HEK293 (cell line): ENCODE measurements at regions not wholly inside any gene's neighbourhood (a gene's known extent, or its start where the extent isn't known, plus 50 kb on each side); places are given as distances from the start of the nearest gene placed in this dataset.

Experiments used
- CTCF ChIA-PET: fragments of 350-600 bp; formaldehyde crosslinking; extraction: SDS; loops from one replicate; lab custom pipeline; 2021; ENCODE audit warnings: antibody characterized with exemption; lab: Yijun Ruan, JAX
- POLR2A ChIA-PET: fragments of 300-600 bp; formaldehyde crosslinking; extraction: SDS; loops from one replicate; lab custom pipeline; 2020; ENCODE audit warnings: antibody characterized with exemption, inconsistent platforms; lab: Yijun Ruan, JAX
- H3K27ac ChIP-seq: fragments of 200-500 bp; sonication (Bioruptor generic); 2 replicates; pipeline ENCODE4 v1.5.1; 2014; ENCODE audit warnings: low read depth, low read length, control low read depth, inconsistent platforms; ENCODE audit errors: extremely low read depth
- H3K36me3 ChIP-seq, 2 experiments: fragments of 200-500 bp in 1 of 2; sonication (Bioruptor generic) in 1 of 2; 1 replicate in 1 of 2; 2 replicates in 1 of 2; pipeline ENCODE4 v1.5.1; 2014 to 2017; ENCODE audit warnings: inconsistent platforms in 2 of 2, low read length in 2 of 2; ENCODE audit not compliant: control insufficient read depth in 2 of 2, insufficient read depth in 1 of 2
- H3K4me1 ChIP-seq: fragments of 200-500 bp; sonication (Bioruptor generic); 2 replicates; pipeline ENCODE4 v1.5.1; 2014; ENCODE audit warnings: mild to moderate bottlenecking, low read length, inconsistent platforms; ENCODE audit not compliant: control insufficient read depth, insufficient read depth
- H3K4me3 ChIP-seq: 2 replicates; pipeline ENCODE4 v1.5.1; 2011; ENCODE audit warnings: low read depth, mild to moderate bottlenecking, control low read depth, low read length, moderate library complexity
- H3K9me3 ChIP-seq: fragments of 200-500 bp; sonication (Bioruptor generic); 2 replicates; pipeline ENCODE4 v1.5.1; 2014; ENCODE audit warnings: low read depth, low read length, inconsistent platforms; ENCODE audit not compliant: control insufficient read depth, insufficient read depth
- AEBP2 ChIP-seq: fragments of 450-650 bp; formaldehyde crosslinking; IDR thresholded peaks from 2 replicates; pipeline ENCODE4 v1.5.1; 2016; ENCODE audit warnings: missing biosample characterization, missing genetic modification characterization, borderline replicate concordance
- BCL11B ChIP-seq: fragments of 450-650 bp; formaldehyde crosslinking; IDR thresholded peaks from 2 replicates; pipeline ENCODE4 v1.5.1; 2016; ENCODE audit warnings: low read depth, missing biosample characterization, missing genetic modification characterization
- IKZF3 ChIP-seq: fragments of 450-650 bp; IDR thresholded peaks from 2 replicates; pipeline ENCODE4 v1.5.0; 2018; ENCODE audit warnings: missing biosample characterization, mild to moderate bottlenecking, missing genetic modification characterization, moderate library complexity
- KLF16 ChIP-seq: fragments of 450-650 bp; formaldehyde crosslinking; IDR thresholded peaks from 2 replicates; pipeline ENCODE4 v1.5.1; 2017; ENCODE audit warnings: missing biosample characterization, missing genetic modification characterization
- SP2 ChIP-seq: fragments of 450-650 bp; formaldehyde crosslinking; IDR thresholded peaks from 2 replicates; pipeline ENCODE4 v1.5.1; 2016; ENCODE audit warnings: missing biosample characterization, missing genetic modification characterization
- TCF7L2 ChIP-seq: IDR thresholded peaks from 2 replicates; pipeline ENCODE4 v1.6.1; 2011; ENCODE audit warnings: low read depth, mild to moderate bottlenecking, inconsistent platforms, low read length, moderate library complexity, borderline replicate concordance
- TSHZ1 ChIP-seq: fragments of 450-650 bp; formaldehyde crosslinking; IDR thresholded peaks from 2 replicates; pipeline ENCODE4 v1.5.1; 2016; ENCODE audit warnings: missing biosample characterization, missing genetic modification characterization, borderline replicate concordance
- ZBTB1 ChIP-seq: fragments of 450-650 bp; formaldehyde crosslinking; IDR thresholded peaks from 2 replicates; pipeline ENCODE4 v1.5.1; 2016; ENCODE audit warnings: missing biosample characterization, missing genetic modification characterization
- ZBTB48 ChIP-seq: fragments of 450-650 bp; formaldehyde crosslinking; IDR thresholded peaks from 2 replicates; pipeline ENCODE4 v1.5.1; 2016; ENCODE audit warnings: missing biosample characterization, missing genetic modification characterization
- ZEB2 ChIP-seq: fragments of 450-650 bp; formaldehyde crosslinking; IDR thresholded peaks from 2 replicates; pipeline ENCODE4 v1.5.1; 2016; ENCODE audit warnings: missing biosample characterization, missing genetic modification characterization
- ZFHX2 ChIP-seq: fragments of 450-650 bp; formaldehyde crosslinking; conservative IDR thresholded peaks from 2 replicates; pipeline ENCODE4 v1.5.1; 2016; ENCODE audit warnings: missing biosample characterization, missing genetic modification characterization
- ZNF114 ChIP-seq: fragments of 450-650 bp; formaldehyde crosslinking; IDR thresholded peaks from 2 replicates; pipeline ENCODE4 v1.5.0; 2017; ENCODE audit warnings: missing biosample characterization, missing genetic modification characterization
- ZNF133 ChIP-seq: fragments of 450-650 bp; formaldehyde crosslinking; IDR thresholded peaks from 2 replicates; pipeline ENCODE4 v1.5.1; 2016; ENCODE audit warnings: missing biosample characterization, missing genetic modification characterization
- ZNF140 ChIP-seq: fragments of 450-650 bp; formaldehyde crosslinking; IDR thresholded peaks from 2 replicates; pipeline ENCODE4 v1.5.1; 2016; ENCODE audit warnings: missing biosample characterization, missing genetic modification characterization
- ZNF16 ChIP-seq: fragments of 450-650 bp; formaldehyde crosslinking; IDR thresholded peaks from 2 replicates; pipeline ENCODE4 v1.5.1; 2016; ENCODE audit warnings: low read depth, missing biosample characterization, missing genetic modification characterization
- ZNF19 ChIP-seq: fragments of 450-650 bp; formaldehyde crosslinking; IDR thresholded peaks from 2 replicates; pipeline ENCODE4; 2016; ENCODE audit warnings: missing biosample characterization, missing genetic modification characterization, low read depth
- ZNF23 ChIP-seq: fragments of 450-650 bp; formaldehyde crosslinking; IDR thresholded peaks from 2 replicates; pipeline ENCODE4 v1.5.1; 2016; ENCODE audit warnings: missing biosample characterization, missing genetic modification characterization, borderline replicate concordance
- ZNF24 ChIP-seq: fragments of 450-650 bp; formaldehyde crosslinking; IDR thresholded peaks from 2 replicates; pipeline ENCODE4 v1.5.1; 2016; ENCODE audit warnings: missing biosample characterization, missing genetic modification characterization
- ZNF266 ChIP-seq: fragments of 450-650 bp; formaldehyde crosslinking; IDR thresholded peaks from 2 replicates; pipeline ENCODE4 v1.5.1; 2016; ENCODE audit warnings: missing biosample characterization, missing genetic modification characterization, low read depth
- ZNF292 ChIP-seq: fragments of 450-650 bp; formaldehyde crosslinking; IDR thresholded peaks from 2 replicates; pipeline ENCODE4 v1.5.1; 2016; ENCODE audit warnings: low read depth, missing biosample characterization, missing genetic modification characterization, borderline replicate concordance
- ZNF311 ChIP-seq: fragments of 450-650 bp; formaldehyde crosslinking; IDR thresholded peaks from 2 replicates; pipeline ENCODE4 v1.5.1; 2017; ENCODE audit warnings: missing biosample characterization, missing genetic modification characterization, borderline replicate concordance
- ZNF394 ChIP-seq: fragments of 450-650 bp; formaldehyde crosslinking; IDR thresholded peaks from 2 replicates; pipeline ENCODE4 v1.5.1; 2016; ENCODE audit warnings: missing biosample characterization, missing genetic modification characterization, mild to moderate bottlenecking, moderate library complexity, borderline replicate concordance
- ZNF426 ChIP-seq: fragments of 450-650 bp; formaldehyde crosslinking; IDR thresholded peaks from 2 replicates; pipeline ENCODE4 v1.5.1; 2017; ENCODE audit warnings: missing biosample characterization, missing genetic modification characterization, mild to moderate bottlenecking, inconsistent platforms, moderate library complexity
- ZNF529 ChIP-seq: fragments of 450-650 bp; formaldehyde crosslinking; IDR thresholded peaks from 2 replicates; pipeline ENCODE4 v1.5.1; 2017; ENCODE audit warnings: missing genetic modification characterization, missing biosample characterization; ENCODE audit not compliant: insufficient replicate concordance
- ZNF585B ChIP-seq: fragments of 450-650 bp; formaldehyde crosslinking; IDR thresholded peaks from 2 replicates; pipeline ENCODE4 v1.5.1; 2016; ENCODE audit warnings: missing biosample characterization, missing genetic modification characterization
- ZNF747 ChIP-seq: fragments of 450-650 bp; formaldehyde crosslinking; IDR thresholded peaks from 2 replicates; pipeline ENCODE4 v1.5.1; 2016; ENCODE audit warnings: missing biosample characterization, missing genetic modification characterization
- ZNF768 ChIP-seq: fragments of 450-650 bp; formaldehyde crosslinking; IDR thresholded peaks from 2 replicates; pipeline ENCODE4 v1.5.1; 2018; ENCODE audit warnings: missing biosample characterization, mild to moderate bottlenecking, missing genetic modification characterization
- ZSCAN23 ChIP-seq: fragments of 450-650 bp; formaldehyde crosslinking; IDR thresholded peaks from 2 replicates; pipeline ENCODE4 v1.5.1; 2016; ENCODE audit warnings: missing biosample characterization, missing genetic modification characterization
- ZSCAN4 ChIP-seq: fragments of 450-650 bp; formaldehyde crosslinking; IDR thresholded peaks from 2 replicates; pipeline ENCODE4 v1.5.1; 2017; ENCODE audit warnings: missing biosample characterization, missing genetic modification characterization

GRCh38 chr5:113652161-113652560 is 138.7 kb downstream of the YTHDC2 start:
- no peak overlapping the region for H3K27ac ChIP-seq
- CTCF ChIA-PET: interaction anchor here (0.7 to 2.3 kb wide), 3 partner anchors 26 to 533 kb away, joined by 3 to 10 read pairs (median 5); no protein-coding TSS in a partner anchor
- no peak for TF ChIP-seq ZNF114 (tag by site-specific recombination)
- TF ChIP-seq SP2 (tag by site-specific recombination): no peak
- TF ChIP-seq AEBP2 (tag by site-specific recombination): no peak
- no peak for TF ChIP-seq ZSCAN23
- no peak for TF ChIP-seq ZNF140
- TF ChIP-seq, all 188 proteins: peak for 0
- H3K9me3 ChIP-seq: no peaks in the 10 kb centered on the region
- POLR2A ChIA-PET: no interaction called here
- H3K36me3 ChIP-seq: no peaks in the 10 kb centered on the region
- no peak overlapping the region for H3K4me3 ChIP-seq
- H3K4me1 ChIP-seq: no peaks in the 10 kb centered on the region

- H3K4me1 ChIP-seq: no peaks in the 10 kb centered on the region
- H3K4me3 ChIP-seq: no peak overlapping the region
- TF ChIP-seq ZEB2 (tag by site-specific recombination) (no peak), BCL11B (tag by site-specific recombination) (no peak), ZFHX2 (tag by site-specific recombination) (no peak), ZSCAN4 (tag by site-specific recombination) (no peak), ZNF585B (tag by site-specific recombination) (no peak), ZNF747 (tag by site-specific recombination) (no peak), ZNF24 (tag by site-specific recombination) (no peak), ZNF133 (no peak)
- no peaks in the 10 kb centered on the region for H3K36me3 ChIP-seq
- no peaks in the 10 kb centered on the region for H3K9me3 ChIP-seq
- CTCF ChIA-PET: interaction anchor here (0.7 kb wide), 1 partner anchor 41 kb away, joined by 3 read pairs; no protein-coding TSS in a partner anchor
- POLR2A ChIA-PET: no interaction called here
- H3K27ac ChIP-seq: no peak overlapping the region
Measured at GRCh38 chr5:113654828-113655227, 141.3 kb downstream of the YTHDC2 start.

GRCh38 chr5:113660206-113660605 is 146.7 kb downstream of the YTHDC2 start:
- no peak overlapping the region for H3K4me3 ChIP-seq
- H3K27ac ChIP-seq: no peak overlapping the region
- H3K36me3 ChIP-seq: no peaks in the 10 kb centered on the region
- no peaks in the 10 kb centered on the region for H3K9me3 ChIP-seq
- H3K4me1 ChIP-seq: no peaks in the 10 kb centered on the region
- ChIA-PET CTCF (interaction anchor here (0.9 kb wide), 1 partner anchor 48 kb away, joined by 3 read pairs; no protein-coding TSS in a partner anchor), POLR2A (no interaction called here)
- TF ChIP-seq ZNF23 (tag by site-specific recombination): no peak
- TF ChIP-seq TCF7L2: no peak
- TF ChIP-seq ZNF266 (tag by site-specific recombination): no peak
- TF ChIP-seq ZNF768: no peak
- TF ChIP-seq ZNF16 (tag by site-specific recombination): no peak
- no peak for TF ChIP-seq KLF16
- TF ChIP-seq ZNF394: no peak
- TF ChIP-seq ZBTB48 (tag by site-specific recombination): no peak
- no peak for TF ChIP-seq ZNF426 (tag by site-specific recombination)
- TF ChIP-seq TSHZ1 (tag by site-specific recombination): no peak
- TF ChIP-seq IKZF3 (tag by site-specific recombination): no peak
- no peak for TF ChIP-seq ZNF292
- no peak for TF ChIP-seq ZNF311 (tag by site-specific recombination)
- no peak for TF ChIP-seq ZBTB1 (tag by site-specific recombination)
- TF ChIP-seq ZNF19 (tag by site-specific recombination): no peak
- TF ChIP-seq ZNF529 (tag by site-specific recombination): no peak
